ENCODE measurements at regions not wholly inside any gene's neighbourhood (a gene's known extent, or its start where the extent isn't known, plus 50 kb on each side); places are given as distances from the start of the nearest gene placed in this dataset.

GRCh38 chr11:134538742-134539141 lies 126.7 kb upstream of the B3GAT1 start:
- DNase-seq = no peak

- DNase-seq = no peak
Observed at GRCh38 chr11:134537941-134538340, 125.9 kb upstream of the B3GAT1 start.

- no peak for DNase-seq
Observed at GRCh38 chr11:134537296-134537695, 125.3 kb upstream of the B3GAT1 start.

GRCh38 chr11:134536677-134537076 lies 124.6 kb upstream of the B3GAT1 start:
- no peak for DNase-seq

GRCh38 chr11:134536219-134536618 lies 124.2 kb upstream of the B3GAT1 start:
- DNase-seq = no peak

- DNase-seq = no peak
Observed at GRCh38 chr11:134535029-134536025, 123.3 kb upstream of the B3GAT1 start.

- DNase-seq = no peak
Observed at GRCh38 chr11:134533511-134533910, 121.5 kb upstream of the B3GAT1 start.

- no peak for DNase-seq
Observed at GRCh38 chr11:134532921-134533421, 120.9 kb upstream of the B3GAT1 start.

GRCh38 chr11:134532131-134532920 lies 120.3 kb upstream of the B3GAT1 start:
- DNase-seq = no peak

GRCh38 chr11:134531327-134532130 lies 119.5 kb upstream of the B3GAT1 start:
- no peak for DNase-seq

- no peak for DNase-seq
Observed at GRCh38 chr11:134530636-134531326, 118.7 kb upstream of the B3GAT1 start.

GRCh38 chr11:134529212-134530096 lies 117.4 kb upstream of the B3GAT1 start:
- DNase-seq = no peak

GRCh38 chr11:134528453-134528852 lies 116.4 kb upstream of the B3GAT1 start:
- no peak for DNase-seq

- DNase-seq = no peak
Observed at GRCh38 chr11:134527382-134528243, 115.6 kb upstream of the B3GAT1 start.

GRCh38 chr11:134524896-134525845 lies 113.1 kb upstream of the B3GAT1 start:
- DNase-seq = no peak

GRCh38 chr11:134524201-134524600 lies 112.2 kb upstream of the B3GAT1 start:
- DNase-seq = no peak

- no peak for DNase-seq
Observed at GRCh38 chr11:134522782-134523570, 110.9 kb upstream of the B3GAT1 start.
